Smooth muscle cell (in vitro differentiated cells): ENCODE measurements at regions not wholly inside any gene's neighbourhood (a gene's known extent, or its start where the extent isn't known, plus 50 kb on each side); places are given as distances from the start of the nearest gene placed in this dataset.

Source experiments
- DNase-seq: peaks from one replicate; lab custom pipeline; 2025; ENCODE audit not compliant: unreplicated experiment; lab: John Stamatoyannopoulos, UW
- H2AFZ ChIP-seq: fragments of 200-600 bp; sonication (generic); 2 replicates; pipeline ENCODE4 v1.6.0; 2016; ENCODE audit warnings: antibody characterized with exemption, low read depth, mild to moderate bottlenecking
- H3F3A ChIP-seq: fragments of 200-600 bp; sonication (generic); 2 replicates; pipeline ENCODE4 v1.6.0; 2017; ENCODE audit warnings: antibody characterized with exemption, low read depth
- H3K27ac ChIP-seq: fragments of 200-600 bp; sonication (generic); 2 replicates; pipeline ENCODE4 v1.5.1; 2016; ENCODE audit warnings: low read depth, mild to moderate bottlenecking
- H3K27me3 ChIP-seq: fragments of 200-600 bp; sonication (generic); 2 replicates; pipeline ENCODE4 v1.6.1; 2016; ENCODE audit warnings: low read depth, mild to moderate bottlenecking
- H3K36me3 ChIP-seq: fragments of 200-600 bp; sonication (generic); 2 replicates; pipeline ENCODE4 v1.5.1; 2016; ENCODE audit warnings: low read depth
- H3K4me1 ChIP-seq: fragments of 200-600 bp; sonication (generic); 2 replicates; pipeline ENCODE4 v1.5.1; 2016; ENCODE audit warnings: low read depth
- H3K4me2 ChIP-seq: fragments of 200-600 bp; sonication (generic); 2 replicates; pipeline ENCODE4 v1.6.0; 2016; ENCODE audit warnings: mild to moderate bottlenecking
- H3K4me3 ChIP-seq: fragments of 200-600 bp; sonication (generic); 2 replicates; pipeline ENCODE4 v1.5.1; 2016; ENCODE audit warnings: mild to moderate bottlenecking
- H3K79me2 ChIP-seq: fragments of 200-600 bp; sonication (generic); 2 replicates; pipeline ENCODE4 v1.6.0; 2016; ENCODE audit warnings: low read depth, mild to moderate bottlenecking
- H3K9ac ChIP-seq: fragments of 200-600 bp; sonication (generic); 2 replicates; pipeline ENCODE4 v1.6.0; 2016; ENCODE audit warnings: low read depth
- H3K9me3 ChIP-seq: fragments of 200-600 bp; sonication (generic); replicated peaks from 2 replicates; pipeline ENCODE4 v1.5.1; 2016; ENCODE audit warnings: low read depth
- H4K20me1 ChIP-seq: fragments of 200-600 bp; sonication (generic); 2 replicates; pipeline ENCODE4 v1.6.0; 2016; ENCODE audit warnings: low read depth
- whole genome bisulfite sequencing: methylation state at CpG from one replicate; pipeline ENCODE4 v1.1.7; 2016; ENCODE audit warnings: low lambda C conversion rate; 5-methylcytosine and 5-hydroxymethylcytosine counted together
- TF ChIP-seq, protein P1 (sequence below): fragments of 200-600 bp; sonication (generic); IDR thresholded peaks from 2 replicates; pipeline ENCODE4 v1.5.1; 2017; ENCODE audit warnings: borderline replicate concordance, mild to moderate bottlenecking, antibody characterized with exemption; ENCODE audit not compliant: insufficient read depth, poor library complexity, severe bottlenecking

DNA sequence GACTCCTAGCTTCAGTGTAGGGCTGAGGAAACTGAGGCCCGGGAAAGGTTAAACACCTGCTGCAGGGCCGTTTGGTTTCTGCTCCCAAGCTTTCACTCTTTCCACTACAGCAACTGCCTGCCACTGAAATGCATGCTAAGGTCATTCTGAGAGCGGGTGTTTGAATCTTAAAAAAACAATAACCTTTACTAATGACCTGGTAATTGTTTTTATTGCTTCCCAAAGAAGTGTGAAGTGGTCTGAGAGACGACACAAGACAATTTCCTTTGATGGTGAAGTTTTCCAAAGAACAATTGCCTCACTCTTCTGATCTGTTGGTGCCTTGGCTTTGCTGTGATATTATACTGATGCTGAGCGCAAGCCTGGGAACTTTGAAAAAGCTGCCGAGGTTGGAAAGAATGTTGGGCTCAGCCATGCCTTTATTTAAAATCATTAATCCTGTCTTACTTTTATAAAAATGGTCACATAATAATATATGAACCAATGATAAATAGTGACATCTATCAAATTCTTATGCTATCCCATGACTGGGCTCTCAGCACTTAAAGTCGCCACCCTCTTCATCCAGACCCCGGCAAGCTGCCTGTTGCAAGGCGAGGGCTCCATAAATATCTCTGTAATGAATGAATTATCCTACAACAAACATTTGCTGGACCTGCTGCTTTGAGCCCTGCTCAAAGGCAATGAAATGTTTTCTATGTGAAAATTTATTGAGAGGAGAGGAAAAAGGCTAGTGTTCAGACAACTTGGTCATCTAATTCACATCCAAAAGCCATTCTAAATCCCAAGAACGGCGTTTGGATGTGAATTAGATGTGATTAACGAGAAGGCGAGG lies 67.8 kb upstream of the SOD3 start:
- Histone ChIP-seq H3K27me3 (peaks cover 20% of the 10 kb centered on the region), H3K79me2 (no peaks in the 10 kb centered on the region), H3K27ac (no peak overlapping the region), H3K9ac (no peak overlapping the region), H3K4me3 (no peak overlapping the region), H4K20me1 (no peaks in the 10 kb centered on the region), H3F3A (no peaks in the 10 kb centered on the region), H3K36me3 (no peaks in the 10 kb centered on the region), H3K4me1 (no peaks in the 10 kb centered on the region), H3K9me3 (no peaks in the 10 kb centered on the region), H3K4me2 (no peak overlapping the region), H2AFZ (no peak overlapping the region)
- TF ChIP-seq, protein P1, sequence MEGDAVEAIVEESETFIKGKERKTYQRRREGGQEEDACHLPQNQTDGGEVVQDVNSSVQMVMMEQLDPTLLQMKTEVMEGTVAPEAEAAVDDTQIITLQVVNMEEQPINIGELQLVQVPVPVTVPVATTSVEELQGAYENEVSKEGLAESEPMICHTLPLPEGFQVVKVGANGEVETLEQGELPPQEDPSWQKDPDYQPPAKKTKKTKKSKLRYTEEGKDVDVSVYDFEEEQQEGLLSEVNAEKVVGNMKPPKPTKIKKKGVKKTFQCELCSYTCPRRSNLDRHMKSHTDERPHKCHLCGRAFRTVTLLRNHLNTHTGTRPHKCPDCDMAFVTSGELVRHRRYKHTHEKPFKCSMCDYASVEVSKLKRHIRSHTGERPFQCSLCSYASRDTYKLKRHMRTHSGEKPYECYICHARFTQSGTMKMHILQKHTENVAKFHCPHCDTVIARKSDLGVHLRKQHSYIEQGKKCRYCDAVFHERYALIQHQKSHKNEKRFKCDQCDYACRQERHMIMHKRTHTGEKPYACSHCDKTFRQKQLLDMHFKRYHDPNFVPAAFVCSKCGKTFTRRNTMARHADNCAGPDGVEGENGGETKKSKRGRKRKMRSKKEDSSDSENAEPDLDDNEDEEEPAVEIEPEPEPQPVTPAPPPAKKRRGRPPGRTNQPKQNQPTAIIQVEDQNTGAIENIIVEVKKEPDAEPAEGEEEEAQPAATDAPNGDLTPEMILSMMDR: no peak
- no peak for DNase-seq
- WGBS: 70% methylated on average over 13 of the region's 13 CpGs

DNA sequence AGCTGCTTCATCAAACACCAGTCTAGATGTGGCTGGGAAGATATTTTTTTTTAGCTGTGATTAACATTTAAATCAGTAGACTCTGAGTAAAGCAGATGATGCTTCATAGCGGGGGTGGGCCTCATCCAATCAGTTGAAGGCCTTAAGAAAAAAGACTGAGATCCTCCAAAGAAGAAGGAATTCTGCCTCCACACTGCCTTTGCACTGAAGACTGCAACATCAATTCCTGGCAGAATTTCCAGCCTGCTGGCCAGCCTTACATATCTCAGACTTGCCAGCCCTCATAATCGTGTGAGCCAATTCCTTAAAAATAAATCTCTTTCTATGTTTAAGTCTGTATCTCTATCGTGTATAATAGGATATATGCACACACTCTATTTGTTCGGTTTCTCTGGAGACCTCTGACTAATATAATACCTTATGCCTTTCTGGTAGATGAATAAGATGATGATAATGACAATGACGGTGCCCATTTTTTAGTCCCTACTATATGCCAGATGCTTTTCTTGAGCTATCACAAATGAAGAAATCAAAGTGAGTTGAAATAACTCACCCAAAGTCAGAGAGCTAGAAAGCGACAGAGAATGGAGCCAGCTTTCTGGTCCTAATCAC lies 66.1 kb upstream of the SOD3 start:
- peaks cover 20% of the 10 kb centered on the region for H3K27me3 ChIP-seq
- WGBS: 92% methylated on average over 6 of the region's 6 CpGs
- TF ChIP-seq, protein P1: no peak
- no peaks in the 10 kb centered on the region for H3K4me1 ChIP-seq
- H3K79me2 ChIP-seq: no peaks in the 10 kb centered on the region
- no peaks in the 10 kb centered on the region for H4K20me1 ChIP-seq
- no peak overlapping the region for H2AFZ ChIP-seq
- H3K9me3 ChIP-seq: no peaks in the 10 kb centered on the region
- no peak overlapping the region for H3K4me3 ChIP-seq
- H3K27ac ChIP-seq: no peak overlapping the region
- no peaks in the 10 kb centered on the region for H3K36me3 ChIP-seq
- H3F3A ChIP-seq: no peaks in the 10 kb centered on the region
- no peak overlapping the region for H3K4me2 ChIP-seq
- no peak for DNase-seq
- no peak overlapping the region for H3K9ac ChIP-seq

DNA sequence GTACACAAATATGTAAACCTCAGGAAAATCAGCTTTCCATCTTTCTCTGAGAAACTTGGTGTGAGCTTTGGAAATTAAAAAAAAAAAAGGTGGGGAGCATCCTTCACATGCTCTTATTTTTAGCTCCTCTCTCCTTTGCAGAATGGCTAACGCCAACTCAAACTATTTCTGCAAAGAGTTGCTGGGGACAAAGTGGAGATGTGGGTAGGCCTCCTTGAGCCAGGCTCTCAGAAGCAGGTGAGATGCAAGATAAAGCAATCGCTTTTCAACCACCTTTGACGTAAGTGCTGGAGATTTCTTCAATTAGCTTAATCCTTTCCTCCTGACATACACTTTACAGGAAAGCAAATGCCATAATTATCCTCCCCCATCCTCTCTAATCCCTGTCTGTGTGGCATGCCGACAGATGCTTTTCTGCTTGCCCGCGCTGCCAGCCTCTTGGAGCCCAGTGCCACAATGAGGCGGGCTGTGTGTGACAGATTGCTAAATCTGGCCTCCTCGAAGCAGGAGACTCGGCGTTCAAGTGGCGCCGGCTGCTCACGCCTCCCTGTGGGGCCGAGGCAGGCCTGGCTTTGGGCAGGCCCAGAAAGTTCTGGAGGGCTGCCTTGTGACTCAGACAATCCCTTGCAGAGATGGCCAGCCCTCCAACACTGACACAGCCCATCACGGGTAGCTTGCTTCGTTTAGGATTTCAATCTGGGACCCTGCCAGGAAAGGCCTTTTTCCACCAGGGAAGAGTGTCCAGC lies 64.9 kb upstream of the SOD3 start:
- H3K4me1 ChIP-seq: no peaks in the 10 kb centered on the region
- WGBS: 77% methylated on average over 16 of the region's 16 CpGs
- no peak overlapping the region for H3K9ac ChIP-seq
- H3K4me2 ChIP-seq: no peak overlapping the region
- H3K4me3 ChIP-seq: no peak overlapping the region
- no peaks in the 10 kb centered on the region for H4K20me1 ChIP-seq
- H3K27ac ChIP-seq: no peak overlapping the region
- H3K9me3 ChIP-seq: no peaks in the 10 kb centered on the region
- TF ChIP-seq, protein P1: no peak
- DNase-seq: no peak
- no peak overlapping the region for H2AFZ ChIP-seq
- peaks cover 20% of the 10 kb centered on the region for H3K27me3 ChIP-seq
- no peaks in the 10 kb centered on the region for H3F3A ChIP-seq
- no peaks in the 10 kb centered on the region for H3K36me3 ChIP-seq
- no peaks in the 10 kb centered on the region for H3K79me2 ChIP-seq
